ENCODE measurements at regions not wholly inside any gene's neighbourhood (a gene's known extent, or its start where the extent isn't known, plus 50 kb on each side); places are given as distances from the start of the nearest gene placed in this dataset.
"Not testable (repeated sequence)": the region's sequence is repeated elsewhere in the genome, so short reads cannot be mapped to it uniquely, and the experiment has no call there.

DNA sequence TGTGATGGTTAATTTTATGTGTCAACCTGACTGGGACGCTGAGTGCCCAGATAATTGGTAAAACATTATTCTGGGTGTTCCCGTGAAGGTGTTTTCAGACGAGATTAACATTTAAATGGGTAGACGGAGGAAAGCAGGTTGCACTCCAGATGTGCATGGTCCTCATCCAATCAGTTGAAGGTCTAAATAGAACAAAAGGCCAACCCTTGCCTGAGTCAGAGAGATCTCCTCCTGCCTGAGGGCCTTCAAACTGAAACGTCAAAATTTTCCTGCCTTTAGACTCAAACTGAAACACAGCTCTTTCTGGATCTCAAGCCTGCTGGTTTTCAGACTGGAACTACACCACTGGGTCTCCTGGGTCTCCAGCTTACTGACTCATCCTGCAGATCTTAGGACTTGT, 73.5 kb downstream of the NPIPA8 start:
- not testable (repeated sequence) for DNase-seq

DNA sequence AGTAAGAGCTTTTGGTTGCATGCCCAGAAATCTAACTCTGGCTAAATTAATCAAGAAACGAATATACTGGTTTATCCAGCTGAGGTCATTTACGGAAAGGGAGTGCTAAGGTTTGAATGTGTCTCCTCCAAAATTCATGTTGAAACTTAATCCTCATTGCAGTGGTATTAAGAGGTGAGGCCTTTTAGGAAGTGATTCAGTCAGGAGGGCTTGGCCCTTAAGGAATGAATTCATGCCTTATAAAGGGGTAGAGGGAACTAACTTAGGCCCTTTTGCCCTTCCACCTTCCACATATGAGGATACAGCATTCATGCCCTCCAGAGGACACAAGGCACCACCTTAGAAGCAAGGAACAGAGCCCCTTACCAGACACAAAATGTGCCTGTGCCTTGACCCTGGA, 74.7 kb downstream of the NPIPA8 start:
- DNase-seq, result not testable (repeated sequence)

DNA sequence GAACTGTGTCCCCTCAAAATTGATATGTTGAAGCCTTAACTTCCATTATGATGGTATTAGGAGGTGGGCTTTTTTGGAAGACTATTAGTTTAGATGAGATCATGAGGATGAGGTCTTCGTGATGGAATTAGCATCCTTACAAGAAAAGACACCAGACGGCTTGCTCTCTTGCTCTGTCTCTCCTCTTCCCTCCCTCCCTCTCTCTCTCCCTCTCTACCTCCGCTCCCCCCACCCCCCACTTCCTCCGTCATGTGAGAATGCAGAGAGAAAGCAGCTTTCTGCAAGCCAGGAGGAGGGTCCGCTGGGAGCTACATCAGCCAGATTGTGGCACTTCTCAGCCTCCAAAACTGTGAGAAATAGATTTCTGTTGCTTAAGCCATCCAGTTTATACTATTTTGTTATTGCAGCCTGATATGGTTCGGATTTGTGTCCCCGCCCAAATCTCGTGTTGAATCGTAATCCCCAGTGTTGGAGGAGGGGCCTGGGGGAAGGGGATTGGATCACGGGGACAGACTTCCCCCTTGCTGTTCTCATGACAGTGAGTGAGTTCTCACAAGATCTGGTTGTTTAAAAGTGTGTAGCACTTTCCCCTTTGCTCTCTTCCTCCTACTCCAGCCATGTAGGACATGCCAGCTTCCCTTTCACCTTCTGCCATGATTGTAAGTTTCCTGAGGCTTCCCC, 76.9 kb downstream of the NPIPA8 start:
- DNase-seq, result not testable (repeated sequence)

DNA sequence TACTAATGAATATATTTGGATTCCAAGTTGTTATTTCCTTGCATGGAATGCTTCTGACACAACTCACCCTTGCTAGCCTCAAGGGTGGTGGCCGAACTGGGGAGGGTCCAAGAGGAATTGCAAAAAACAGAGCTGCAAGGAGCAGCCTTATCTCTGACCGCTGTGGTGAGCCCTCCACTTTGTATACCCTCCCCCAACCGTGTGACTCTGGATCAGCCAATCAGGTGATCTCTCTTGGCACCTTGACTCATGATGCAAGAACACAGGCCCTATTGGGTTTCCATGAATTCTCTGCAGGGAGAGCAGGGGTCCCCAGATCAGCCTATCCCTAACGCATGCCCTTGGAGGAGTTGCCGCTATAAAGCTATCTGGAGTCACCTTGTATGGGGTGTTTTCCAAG, 83.6 kb downstream of the NPIPA8 start:
- not testable (repeated sequence) for DNase-seq

DNA sequence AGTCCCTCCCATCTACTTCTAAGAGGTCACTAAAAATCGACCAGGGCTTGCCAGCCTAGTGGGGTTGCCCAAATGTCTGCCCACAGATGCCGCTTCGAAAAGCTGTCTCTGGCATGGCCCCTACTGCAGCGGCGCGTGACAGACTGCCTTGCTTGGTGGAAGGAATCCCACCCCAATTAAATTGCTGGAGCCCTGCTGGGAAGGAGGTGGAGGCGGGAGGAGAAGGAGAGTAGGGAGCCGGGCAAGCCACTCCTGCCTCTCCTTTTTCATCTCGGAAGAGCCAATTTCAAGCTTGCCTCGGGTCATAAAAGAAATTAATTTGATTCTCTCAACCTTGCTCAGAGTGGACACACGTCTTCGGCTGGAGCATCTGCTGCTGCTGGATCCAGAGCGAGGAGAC, 106.0 kb downstream of the NPIPA8 start:
- DNase-seq, result not testable (repeated sequence)

DNA sequence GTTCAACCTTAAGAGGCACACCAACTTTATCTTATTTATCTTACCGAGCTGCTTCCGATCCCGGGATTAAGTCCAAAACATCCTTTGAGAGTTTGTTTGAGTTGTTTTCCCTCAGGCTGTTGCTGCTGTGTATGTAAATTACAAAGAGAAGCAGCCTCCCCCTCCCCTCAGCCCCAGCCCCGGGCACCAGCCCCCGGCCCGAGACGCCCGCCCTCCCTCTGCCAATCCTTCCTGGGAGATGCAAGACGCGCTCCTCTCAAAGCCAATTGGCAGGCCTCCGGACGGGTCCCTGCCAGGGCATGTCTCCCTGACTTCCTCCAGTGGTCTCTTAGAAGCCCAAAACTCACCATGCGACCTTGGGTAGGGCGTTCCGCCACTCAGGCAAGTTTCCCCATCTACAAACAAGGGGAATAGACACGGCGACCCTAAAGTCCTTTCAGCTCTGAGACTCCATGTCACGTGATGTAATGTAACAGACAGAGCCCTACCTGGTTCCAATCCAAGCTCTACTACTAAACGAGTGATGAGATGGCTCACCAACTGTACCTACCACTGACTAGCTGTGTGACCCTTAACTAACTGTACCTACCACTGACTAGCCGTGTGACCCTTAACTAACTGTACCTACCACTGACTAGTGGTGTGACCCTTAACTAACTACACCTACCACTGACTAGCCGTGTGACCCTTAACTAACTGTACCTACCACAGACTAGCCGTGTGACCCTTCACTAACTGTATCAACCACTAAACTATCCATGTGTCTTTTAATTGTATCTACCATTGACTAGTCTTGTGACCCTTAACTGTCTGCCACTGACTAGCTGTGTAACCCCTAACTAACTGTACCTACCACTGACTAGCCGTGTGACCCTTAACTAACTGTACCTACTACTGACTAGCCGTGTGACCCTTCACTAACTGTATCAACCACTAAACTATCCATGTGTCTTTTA, 114.2 kb downstream of the NPIPA8 start:
- DNase-seq, result not testable (repeated sequence)

DNA sequence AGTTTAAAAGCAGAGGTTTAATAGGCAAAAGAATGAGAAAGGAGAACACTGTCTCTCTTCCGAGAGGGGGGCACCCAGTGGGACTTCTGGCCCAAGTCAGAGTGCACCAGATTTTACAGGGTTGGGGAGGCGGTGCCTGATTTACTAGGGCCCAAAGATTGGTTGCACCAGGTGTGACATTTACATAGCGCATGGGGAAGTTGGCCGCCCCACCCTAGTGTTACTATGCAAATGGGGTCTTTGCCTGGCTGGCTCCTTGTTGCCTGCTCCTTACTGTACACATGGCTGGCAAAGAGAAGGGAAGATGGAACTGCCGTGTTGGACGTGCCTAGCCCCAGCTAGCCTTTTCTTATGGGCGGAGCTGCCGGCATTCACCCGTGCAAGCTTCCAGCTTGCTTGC, 118.8 kb downstream of the NPIPA8 start:
- not testable (repeated sequence) for DNase-seq

DNA sequence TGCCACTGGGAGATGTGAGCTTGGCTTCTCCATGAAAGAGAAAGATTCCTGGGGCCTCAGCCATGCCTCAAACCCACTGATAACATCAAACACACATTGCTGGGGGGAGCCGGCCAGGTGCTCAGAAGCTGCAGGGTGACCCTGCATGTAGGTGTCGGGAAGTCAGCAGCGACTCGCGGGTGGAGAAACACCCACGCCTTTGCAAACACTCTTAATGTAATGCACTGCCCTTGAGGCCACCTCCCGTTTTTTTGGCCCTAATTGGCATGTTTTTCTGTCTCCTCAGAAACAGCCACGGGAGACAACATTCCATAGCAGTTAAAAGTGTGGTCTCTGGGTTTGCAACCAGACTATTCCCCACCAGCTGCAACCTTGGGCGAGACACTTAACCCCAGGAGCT, 119.7 kb downstream of the NPIPA8 start:
- not testable (repeated sequence) for DNase-seq

DNA sequence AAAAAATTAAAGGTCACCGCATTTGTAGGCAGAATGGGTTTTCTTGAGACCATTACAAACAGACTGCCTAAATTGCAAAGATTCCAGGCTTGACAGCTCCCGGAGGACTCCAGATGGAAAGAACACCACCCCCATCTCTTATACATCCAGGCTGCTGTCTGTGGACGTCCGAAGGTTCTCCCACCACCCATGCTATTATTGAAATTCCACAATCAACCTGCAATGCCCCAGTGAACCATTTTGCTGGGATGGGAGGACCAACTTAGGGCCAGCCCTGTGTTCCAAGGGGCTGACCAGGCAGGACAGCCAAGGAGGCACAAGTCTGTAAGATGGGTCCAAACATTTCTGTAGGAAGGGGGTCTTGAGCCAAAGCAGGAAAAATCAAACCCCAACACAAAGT, 122.7 kb downstream of the NPIPA8 start:
- not testable (repeated sequence) for DNase-seq

DNA sequence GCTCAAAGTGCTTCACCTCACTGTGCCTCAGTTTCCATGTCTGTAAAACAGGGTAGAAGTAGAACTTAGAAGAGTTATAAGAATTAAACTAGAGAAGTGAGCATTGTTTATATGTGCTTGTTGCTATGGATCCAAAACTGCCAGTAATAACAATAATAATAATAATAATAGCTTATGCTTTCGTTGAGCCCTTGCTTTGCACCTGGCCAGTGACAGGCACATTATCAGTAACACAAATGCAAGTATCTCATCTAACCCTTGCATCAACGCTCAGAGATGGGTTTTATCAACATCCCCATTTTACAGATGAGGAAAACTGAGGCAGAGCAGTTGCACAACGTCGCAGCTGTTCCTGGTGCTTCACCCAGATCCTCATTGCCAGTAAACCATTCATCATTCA, 125.0 kb downstream of the NPIPA8 start:
- DNase-seq, result not testable (repeated sequence)

DNA sequence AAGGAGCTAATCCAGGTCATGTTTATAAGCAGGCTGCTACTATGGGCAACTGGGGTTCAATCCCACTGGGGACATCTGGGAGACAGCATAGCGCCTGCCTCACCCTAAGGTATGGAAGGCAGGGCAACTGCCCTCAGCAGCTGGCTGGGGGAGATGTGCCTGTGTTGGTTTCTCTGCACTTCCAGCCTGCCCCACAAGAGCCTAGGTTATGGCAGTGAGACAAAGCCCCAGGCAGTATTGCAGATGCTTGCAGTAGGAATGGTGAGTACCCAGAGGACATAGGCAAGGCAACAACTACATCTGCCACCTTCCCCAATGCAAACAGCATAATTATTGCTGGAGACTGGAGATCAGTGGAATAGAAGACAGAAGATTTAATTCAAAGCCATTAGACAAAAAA, 131.8 kb downstream of the NPIPA8 start:
- DNase-seq, result not testable (repeated sequence)

DNA sequence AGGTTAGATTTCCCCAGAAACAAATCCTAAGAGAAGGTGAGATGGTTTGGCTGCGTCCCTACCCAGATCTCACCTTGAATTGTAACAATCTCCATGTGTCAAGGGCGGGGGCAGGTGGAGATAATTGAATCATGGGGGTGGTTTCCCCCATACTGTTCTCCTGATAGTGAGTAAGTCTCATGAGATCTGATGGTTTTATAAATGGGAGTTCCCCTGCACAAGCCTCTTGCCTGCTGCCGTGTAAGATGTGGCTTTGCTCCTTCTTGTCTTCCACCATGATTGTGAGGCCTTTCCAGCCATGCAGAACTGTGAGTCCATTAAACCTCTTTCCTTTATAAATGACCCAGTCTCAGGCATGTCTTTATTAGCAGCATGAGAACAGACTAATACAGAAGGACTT, 132.2 kb downstream of the NPIPA8 start:
- DNase-seq, result not testable (repeated sequence)

DNA sequence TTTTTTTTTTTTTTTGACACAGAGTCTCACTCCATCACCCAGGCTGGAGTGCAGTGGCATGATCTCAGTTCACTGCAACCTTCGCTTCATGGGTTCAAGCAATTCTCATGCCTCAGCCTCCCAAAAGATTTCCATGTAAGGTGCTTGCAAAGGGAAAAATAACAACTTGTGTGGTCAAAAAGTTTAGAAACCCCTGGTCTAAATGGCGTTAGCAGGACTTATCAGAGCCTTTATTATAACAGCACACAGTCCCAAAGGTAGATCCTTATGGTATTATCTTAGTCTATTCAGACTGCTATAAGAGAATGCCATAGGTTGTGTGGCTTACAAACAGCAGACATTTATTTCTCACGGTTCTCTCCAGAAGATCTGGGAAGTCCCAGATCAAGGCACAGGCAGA, 135.0 kb downstream of the NPIPA8 start:
- DNase-seq, result not testable (repeated sequence)

DNA sequence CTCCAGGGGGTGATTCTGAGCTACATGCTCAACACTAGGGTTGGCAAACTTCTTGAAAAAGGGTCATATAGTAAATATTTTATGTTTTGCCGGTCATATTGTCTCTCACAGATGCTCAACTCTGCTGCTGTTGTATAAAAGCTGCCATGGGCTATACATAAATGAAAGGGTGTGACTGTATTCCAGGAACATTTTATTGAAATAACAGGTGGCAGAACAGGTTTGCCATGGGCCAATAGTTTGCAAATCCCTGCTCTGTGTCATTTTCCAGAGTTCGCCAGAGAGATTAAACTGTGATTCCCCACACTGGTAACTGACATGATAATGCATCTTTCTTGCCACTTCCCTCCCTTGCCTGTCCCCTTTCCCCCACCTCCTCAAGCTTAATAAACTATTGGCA, 144.1 kb downstream of the NPIPA8 start:
- DNase-seq, result not testable (repeated sequence)

DNA sequence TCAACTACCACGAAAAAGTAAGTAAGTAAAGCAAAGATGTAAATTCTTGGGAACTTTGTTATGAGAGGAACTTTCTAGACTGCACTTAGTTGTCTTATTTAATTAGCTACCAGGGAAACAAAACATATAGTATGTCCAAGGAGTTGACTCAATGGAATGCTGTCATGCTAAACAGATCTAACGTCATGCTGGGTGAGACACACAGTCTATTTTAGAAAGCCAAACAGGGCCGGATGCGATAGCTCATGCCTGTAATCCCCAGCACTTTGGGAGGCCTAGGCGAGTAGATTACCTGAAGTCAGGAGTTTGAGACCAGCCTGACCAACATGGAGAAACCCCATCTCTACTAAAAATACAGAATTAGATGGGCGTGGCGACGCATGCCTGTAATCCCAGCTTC, 146.4 kb downstream of the NPIPA8 start:
- DNase-seq, result not testable (repeated sequence)

DNA sequence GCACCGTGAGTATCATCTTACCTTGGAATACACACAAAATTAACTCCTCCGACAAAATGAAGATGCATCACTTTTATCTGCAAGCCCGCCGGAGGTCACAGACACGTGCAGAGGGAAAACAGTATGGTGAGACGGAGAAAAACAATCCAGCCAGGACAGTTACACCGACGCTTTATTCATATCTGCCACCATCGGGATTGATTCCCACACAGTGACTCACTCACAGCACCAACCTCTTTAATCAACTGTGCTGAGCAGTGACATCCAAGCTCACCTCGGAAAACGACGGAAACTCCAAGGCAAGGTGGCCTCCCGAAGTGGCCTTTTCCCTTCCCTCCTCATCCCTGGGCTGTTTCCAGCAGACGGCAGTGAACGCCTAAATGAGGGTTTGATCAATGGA, 151.8 kb downstream of the NPIPA8 start:
- not testable (repeated sequence) for DNase-seq

DNA sequence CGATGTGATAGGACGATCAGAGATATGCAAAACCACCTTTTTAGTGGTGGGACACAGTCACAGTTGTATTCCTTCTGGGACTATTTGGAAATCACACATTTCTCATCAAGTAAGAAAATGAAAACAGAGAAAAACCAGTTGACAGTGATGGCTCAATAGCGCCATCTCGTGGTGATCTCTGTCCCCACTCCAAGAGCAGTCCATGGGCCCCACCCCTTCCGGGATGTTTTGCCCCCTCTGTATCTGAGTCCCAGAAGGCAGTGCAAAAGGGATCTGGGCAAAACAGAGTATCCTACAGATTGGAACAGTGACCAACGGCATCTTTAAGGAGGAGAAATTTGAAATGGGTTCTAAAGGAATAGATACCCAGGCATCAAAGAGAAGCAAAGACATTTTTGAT, 155.5 kb downstream of the NPIPA8 start:
- DNase-seq, result not testable (repeated sequence)

DNA sequence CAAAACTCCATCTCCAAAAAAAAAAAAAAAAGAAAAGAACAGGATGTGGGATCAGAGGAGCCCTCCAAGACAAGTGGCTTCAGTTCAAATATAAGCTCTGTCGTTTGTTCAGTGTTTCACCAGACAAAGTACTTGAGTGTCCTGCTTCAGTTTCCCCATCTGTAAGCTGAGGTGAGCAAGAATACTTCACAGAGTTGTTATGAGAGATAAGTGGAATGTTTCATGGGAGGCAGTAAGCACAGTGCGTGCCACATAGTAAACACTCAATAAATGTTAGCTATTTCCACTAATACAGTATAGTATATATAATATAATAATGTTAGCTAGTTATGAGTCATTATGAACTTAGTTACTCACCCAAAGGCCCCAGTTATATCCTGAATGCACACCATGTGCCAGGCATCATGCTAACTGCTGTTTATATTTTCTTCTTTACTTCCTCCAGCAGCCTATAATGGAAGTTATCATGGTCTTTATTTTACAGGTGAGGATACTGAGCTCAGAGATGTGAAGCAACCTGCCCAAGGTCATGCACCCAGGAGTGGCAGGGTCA, 162.5 kb downstream of the NPIPA8 start:
- not testable (repeated sequence) for DNase-seq

DNA sequence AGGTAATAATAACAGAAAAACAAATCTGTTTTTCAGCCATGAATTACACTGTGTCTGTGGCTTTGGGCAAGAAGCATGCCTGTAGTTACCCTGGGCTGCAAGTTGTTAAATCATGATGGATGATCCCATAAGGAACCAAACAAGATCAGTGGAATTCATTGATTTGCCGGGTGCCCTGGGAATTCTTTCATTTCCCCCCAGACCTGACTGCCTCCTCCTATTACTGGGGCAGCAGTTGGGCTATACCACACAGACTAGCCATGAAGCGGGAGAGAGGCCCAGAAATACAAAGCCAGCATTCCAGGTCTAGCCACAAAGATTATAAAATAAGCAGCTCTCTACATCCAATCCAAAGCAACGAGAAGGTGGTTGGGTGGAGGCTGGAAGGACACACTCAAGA, 174.2 kb downstream of the NPIPA8 start:
- DNase-seq, result not testable (repeated sequence)

DNA sequence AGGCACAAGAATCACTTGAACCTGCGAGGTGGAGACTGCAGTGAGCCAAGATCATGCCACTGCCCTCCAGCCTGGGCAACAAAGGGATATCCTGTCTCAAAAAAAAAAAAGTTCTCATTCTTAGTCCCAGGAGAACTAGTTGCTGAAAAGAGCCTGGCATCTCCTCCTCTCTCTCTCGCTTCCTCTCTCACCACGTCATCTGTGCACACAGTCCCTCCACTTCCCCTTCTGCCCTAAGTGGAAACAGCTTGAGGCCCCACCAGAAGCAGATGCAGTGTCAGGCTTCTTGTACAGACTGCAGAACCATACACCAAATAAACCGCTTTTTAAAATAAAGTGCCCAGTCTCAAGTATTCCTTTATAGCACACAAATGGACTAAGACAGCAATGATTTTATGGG, 175.3 kb downstream of the NPIPA8 start:
- DNase-seq, result not testable (repeated sequence)

DNA sequence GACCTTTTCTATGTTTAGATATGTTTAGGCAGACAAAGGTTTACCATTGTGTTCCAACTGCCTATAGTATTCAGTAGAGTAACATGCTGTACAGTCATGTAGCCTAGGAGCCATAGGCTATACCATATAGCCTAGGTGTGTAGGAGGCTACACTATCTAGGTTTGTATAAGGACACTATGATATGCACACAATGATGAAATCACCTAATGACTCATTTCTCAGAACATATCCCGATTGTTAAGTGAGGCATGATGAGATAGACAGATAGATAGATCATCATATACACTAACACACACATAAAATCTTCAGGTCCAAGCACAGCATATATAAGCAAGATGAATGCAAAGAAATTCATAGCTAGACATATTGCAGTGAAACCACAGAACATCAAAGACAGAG, 177.4 kb downstream of the NPIPA8 start:
- DNase-seq, result not testable (repeated sequence)

DNA sequence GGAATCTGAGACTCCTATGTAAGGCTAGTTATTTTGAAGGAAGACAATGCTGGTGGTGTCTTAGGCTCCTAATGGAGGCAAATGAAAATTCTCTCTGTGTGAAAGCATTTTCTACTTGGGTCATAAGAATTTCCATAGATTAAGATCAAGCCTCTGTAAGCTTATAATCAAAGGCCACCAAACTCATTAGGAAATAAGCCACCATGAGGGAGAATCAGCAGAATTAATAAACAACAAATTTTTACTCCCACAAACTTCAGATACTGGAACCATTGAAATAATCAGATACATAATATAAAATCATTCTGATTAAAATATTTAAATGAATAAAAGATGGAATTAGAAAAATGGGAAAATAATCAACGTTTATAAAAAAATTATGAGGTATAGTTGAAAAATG, 178.7 kb downstream of the NPIPA8 start:
- DNase-seq, result not testable (repeated sequence)

DNA sequence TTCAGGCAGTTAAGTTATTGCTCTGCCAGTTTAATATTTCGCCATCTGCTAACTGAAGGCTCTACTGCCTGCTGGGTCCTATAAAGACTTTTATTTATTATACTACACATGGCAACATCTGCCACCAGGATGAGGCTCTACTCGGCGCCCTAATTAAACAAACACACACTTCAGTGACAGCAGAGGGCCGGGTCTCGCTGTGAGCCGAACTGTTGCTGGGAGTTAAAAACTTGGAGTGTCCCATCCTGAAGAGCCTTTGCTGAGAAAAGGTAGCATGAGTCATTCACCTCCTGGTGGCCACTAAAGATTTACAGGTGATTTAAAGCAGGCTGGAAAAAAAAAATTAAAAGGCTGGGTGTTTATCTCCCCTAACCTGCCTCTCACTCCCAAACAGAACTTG, 183.7 kb downstream of the NPIPA8 start:
- DNase-seq, result not testable (repeated sequence)

DNA sequence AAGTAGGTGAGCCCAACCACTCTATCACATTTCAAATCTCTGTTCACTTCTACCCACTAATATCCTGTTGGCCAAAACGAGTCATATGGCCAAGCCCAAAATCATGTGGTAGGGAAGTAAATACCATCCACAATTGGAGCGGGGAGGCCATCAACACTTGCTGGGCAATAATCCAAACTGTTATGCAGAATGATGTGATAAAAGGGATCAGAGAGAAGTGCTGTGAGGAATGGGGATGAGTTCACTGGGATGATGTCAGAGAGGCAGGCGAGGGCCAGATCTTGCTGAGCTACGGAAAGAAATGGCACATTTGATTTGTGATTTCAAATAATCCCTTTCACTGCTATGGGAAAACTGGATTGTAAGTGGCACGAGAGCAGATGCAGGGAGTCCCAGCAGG, 188.4 kb downstream of the NPIPA8 start:
- DNase-seq, result not testable (repeated sequence)
